ENCODE measurements at regions not wholly inside any gene's neighbourhood (a gene's known extent, or its start where the extent isn't known, plus 50 kb on each side); places are given as distances from the start of the nearest gene placed in this dataset.

DNA sequence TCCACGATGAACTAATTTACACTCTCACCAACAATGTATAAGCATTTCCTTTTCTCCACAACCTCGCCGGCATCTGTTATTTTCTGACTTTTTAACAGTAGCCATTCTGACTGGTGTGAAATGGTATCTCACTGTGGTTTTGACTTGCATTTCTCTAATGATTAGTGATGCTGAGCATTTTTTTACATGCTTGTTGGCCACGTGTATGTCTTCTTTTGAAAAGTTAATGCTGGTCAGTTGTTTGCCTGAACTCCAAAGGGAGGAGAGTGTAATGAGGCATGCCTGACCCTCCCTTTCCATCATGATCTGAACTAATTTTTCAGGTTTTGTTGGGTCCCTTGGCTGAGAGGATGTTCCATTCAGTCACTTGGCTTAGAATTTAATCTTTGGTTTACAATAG lies 50.7 kb upstream of the SVIL start:
- no peak for DNase-seq (ENCODE audit: low spot score)
